PC-3 (cell line): ENCODE measurements at regions not wholly inside any gene's neighbourhood (a gene's known extent, or its start where the extent isn't known, plus 50 kb on each side); places are given as distances from the start of the nearest gene placed in this dataset.

Experiments
- EZH2phosphoT487 ChIP-seq: fragments of 300-600 bp; sonication (generic); IDR thresholded peaks from 2 replicates; pipeline ENCODE4 v1.6.1; 2018; ENCODE audit warnings: mild to moderate bottlenecking, antibody characterized with exemption, low read length, borderline replicate concordance
- TF ChIP-seq, protein P1 (sequence below): fragments of 300-600 bp; sonication (generic); conservative IDR thresholded peaks from 2 replicates; pipeline ENCODE4 v1.5.1; 2017; ENCODE audit warnings: antibody characterized with exemption, low read depth, mild to moderate bottlenecking, low read length

DNA sequence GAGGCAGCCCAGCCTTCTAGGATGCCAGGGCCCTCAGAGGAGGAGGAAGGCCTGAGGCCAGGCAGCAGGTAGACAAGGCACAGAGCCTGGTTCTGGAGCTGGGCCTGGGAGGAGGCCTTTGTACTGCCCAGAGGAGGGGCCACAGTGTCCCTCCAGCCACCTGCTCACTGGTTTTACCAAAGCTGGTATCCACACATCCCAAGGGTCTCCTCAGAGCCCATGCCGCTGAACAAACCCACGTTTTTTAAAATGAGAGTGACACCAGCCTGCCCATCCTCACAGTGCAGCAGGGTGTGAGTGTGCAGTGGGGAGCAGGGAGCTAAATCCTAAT, 162.7 kb downstream of the LY86 start:
- TF ChIP-seq, protein P1, sequence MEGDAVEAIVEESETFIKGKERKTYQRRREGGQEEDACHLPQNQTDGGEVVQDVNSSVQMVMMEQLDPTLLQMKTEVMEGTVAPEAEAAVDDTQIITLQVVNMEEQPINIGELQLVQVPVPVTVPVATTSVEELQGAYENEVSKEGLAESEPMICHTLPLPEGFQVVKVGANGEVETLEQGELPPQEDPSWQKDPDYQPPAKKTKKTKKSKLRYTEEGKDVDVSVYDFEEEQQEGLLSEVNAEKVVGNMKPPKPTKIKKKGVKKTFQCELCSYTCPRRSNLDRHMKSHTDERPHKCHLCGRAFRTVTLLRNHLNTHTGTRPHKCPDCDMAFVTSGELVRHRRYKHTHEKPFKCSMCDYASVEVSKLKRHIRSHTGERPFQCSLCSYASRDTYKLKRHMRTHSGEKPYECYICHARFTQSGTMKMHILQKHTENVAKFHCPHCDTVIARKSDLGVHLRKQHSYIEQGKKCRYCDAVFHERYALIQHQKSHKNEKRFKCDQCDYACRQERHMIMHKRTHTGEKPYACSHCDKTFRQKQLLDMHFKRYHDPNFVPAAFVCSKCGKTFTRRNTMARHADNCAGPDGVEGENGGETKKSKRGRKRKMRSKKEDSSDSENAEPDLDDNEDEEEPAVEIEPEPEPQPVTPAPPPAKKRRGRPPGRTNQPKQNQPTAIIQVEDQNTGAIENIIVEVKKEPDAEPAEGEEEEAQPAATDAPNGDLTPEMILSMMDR = no peak
- TF ChIP-seq EZH2phosphoT487 = no peak
